HG03280 (cell line): ENCODE measurements at regions not wholly inside any gene's neighbourhood (a gene's known extent, or its start where the extent isn't known, plus 50 kb on each side); places are given as distances from the start of the nearest gene placed in this dataset.

Experiments used
- ATAC-seq: cut with Tn5 transposase; IDR thresholded peaks from one replicate; pipeline ENCODE4 v1.9.1; 2021; ENCODE audit warnings: mild to moderate bottlenecking, moderate library complexity; ENCODE audit not compliant: unreplicated experiment

GRCh38 chrX:121987163-121987562 is 939.8 kb downstream of the GLUD2 start:
- ATAC-seq, result no peak

GRCh38 chrX:121987835-121988234 is 940.4 kb downstream of the GLUD2 start:
- ATAC-seq, result no peak

- no peak for ATAC-seq
Observed at GRCh38 chrX:122004127-122004526, 956.7 kb downstream of the GLUD2 start.

GRCh38 chrX:122026665-122027064 is 979.3 kb downstream of the GLUD2 start:
- no peak for ATAC-seq

- ATAC-seq, result no peak
Observed at GRCh38 chrX:122046226-122046625, 998.8 kb downstream of the GLUD2 start.

- ATAC-seq, result no peak
Observed at GRCh38 chrX:122046815-122047214, 999.4 kb downstream of the GLUD2 start.

GRCh38 chrX:122047261-122047660 is 999.9 kb downstream of the GLUD2 start:
- no peak for ATAC-seq

GRCh38 chrX:122055460-122055859 is 1008.0 kb downstream of the GLUD2 start:
- ATAC-seq, result no peak

GRCh38 chrX:122055979-122056715 is 1008.7 kb downstream of the GLUD2 start:
- no peak for ATAC-seq

- ATAC-seq, result no peak
Observed at GRCh38 chrX:122076241-122076640, 1028.8 kb downstream of the GLUD2 start.

- ATAC-seq, result no peak
Observed at GRCh38 chrX:122078079-122078478, 1030.7 kb downstream of the GLUD2 start.

GRCh38 chrX:122087341-122087740 is 1039.9 kb downstream of the GLUD2 start:
- ATAC-seq, result no peak

- ATAC-seq, result no peak
Observed at GRCh38 chrX:122091571-122091970, 1044.2 kb downstream of the GLUD2 start.

- ATAC-seq, result no peak
Observed at GRCh38 chrX:122092360-122092759, 1045.0 kb downstream of the GLUD2 start.

GRCh38 chrX:122092978-122093377 is 1045.6 kb downstream of the GLUD2 start:
- no peak for ATAC-seq

GRCh38 chrX:122094611-122095010 is 1047.2 kb downstream of the GLUD2 start:
- ATAC-seq, result no peak

GRCh38 chrX:122113376-122113775 is 1066.0 kb downstream of the GLUD2 start:
- ATAC-seq, result no peak

GRCh38 chrX:122113896-122114295 is 1066.5 kb downstream of the GLUD2 start:
- no peak for ATAC-seq

- ATAC-seq, result no peak
Observed at GRCh38 chrX:122115604-122116003, 1068.2 kb downstream of the GLUD2 start.

- ATAC-seq, result no peak
Observed at GRCh38 chrX:122119361-122119760, 1064.7 kb upstream of the GRIA3 start.

- ATAC-seq, result no peak
Observed at GRCh38 chrX:122122274-122122673, 1061.8 kb upstream of the GRIA3 start.

- ATAC-seq, result no peak
Observed at GRCh38 chrX:122133478-122133877, 1050.6 kb upstream of the GRIA3 start.

GRCh38 chrX:122134291-122134690 is 1049.8 kb upstream of the GRIA3 start:
- ATAC-seq, result no peak
